IgD-negative memory B cell (primary cell): ENCODE measurements at regions not wholly inside any gene's neighbourhood (a gene's known extent, or its start where the extent isn't known, plus 50 kb on each side); places are given as distances from the start of the nearest gene placed in this dataset.

ENCODE experiments used
- H3K27ac Mint-ChIP-seq, 3 donors: one replicate each; pipeline ENCODE4 v1.8.0; 2020 to 2022; ENCODE audit warnings: mild to moderate bottlenecking in 3 of 3, mixed read lengths in 3 of 3, moderate library complexity in 1 of 3
- H3K27me3 Mint-ChIP-seq: one replicate; pipeline ENCODE4 v1.8.0; 2021; ENCODE audit warnings: mixed read lengths
- H3K36me3 Mint-ChIP-seq: one replicate; pipeline ENCODE4 v1.8.0; 2020; ENCODE audit warnings: mild to moderate bottlenecking, mixed read lengths
- H3K4me1 Mint-ChIP-seq, 3 donors: one replicate each; pipeline ENCODE4 v1.8.0; 2020 to 2022; ENCODE audit warnings: mixed read lengths in 3 of 3, mild to moderate bottlenecking in 1 of 3
- H3K4me3 Mint-ChIP-seq, 4 donors: one replicate each; pipeline ENCODE4 v1.8.0; 2020 to 2022; ENCODE audit warnings: mild to moderate bottlenecking in 4 of 4, mixed read lengths in 4 of 4, moderate library complexity in 3 of 4
- H3K9me3 Mint-ChIP-seq, 3 donors: one replicate each; pipeline ENCODE4 v1.8.0; 2020 to 2021; ENCODE audit warnings: mixed read lengths in 3 of 3, mild to moderate bottlenecking in 1 of 3

- Mint-ChIP-seq H3K4me1 (peaks cover 0 to 2% (median 0%) of the 10 kb centered on the region in 3 donors), H3K36me3 (no peaks in the 10 kb centered on the region), H3K9me3 (peaks cover 0 to 3% (median 0%) of the 10 kb centered on the region in 3 donors), H3K4me3 (no peak overlapping the region), H3K27me3 (peaks cover 24% of the 10 kb centered on the region), H3K27ac (no peak overlapping the region)
Observed at GRCh38 chr9:129341987-129342348, 163.9 kb upstream of the IER5L start.

DNA sequence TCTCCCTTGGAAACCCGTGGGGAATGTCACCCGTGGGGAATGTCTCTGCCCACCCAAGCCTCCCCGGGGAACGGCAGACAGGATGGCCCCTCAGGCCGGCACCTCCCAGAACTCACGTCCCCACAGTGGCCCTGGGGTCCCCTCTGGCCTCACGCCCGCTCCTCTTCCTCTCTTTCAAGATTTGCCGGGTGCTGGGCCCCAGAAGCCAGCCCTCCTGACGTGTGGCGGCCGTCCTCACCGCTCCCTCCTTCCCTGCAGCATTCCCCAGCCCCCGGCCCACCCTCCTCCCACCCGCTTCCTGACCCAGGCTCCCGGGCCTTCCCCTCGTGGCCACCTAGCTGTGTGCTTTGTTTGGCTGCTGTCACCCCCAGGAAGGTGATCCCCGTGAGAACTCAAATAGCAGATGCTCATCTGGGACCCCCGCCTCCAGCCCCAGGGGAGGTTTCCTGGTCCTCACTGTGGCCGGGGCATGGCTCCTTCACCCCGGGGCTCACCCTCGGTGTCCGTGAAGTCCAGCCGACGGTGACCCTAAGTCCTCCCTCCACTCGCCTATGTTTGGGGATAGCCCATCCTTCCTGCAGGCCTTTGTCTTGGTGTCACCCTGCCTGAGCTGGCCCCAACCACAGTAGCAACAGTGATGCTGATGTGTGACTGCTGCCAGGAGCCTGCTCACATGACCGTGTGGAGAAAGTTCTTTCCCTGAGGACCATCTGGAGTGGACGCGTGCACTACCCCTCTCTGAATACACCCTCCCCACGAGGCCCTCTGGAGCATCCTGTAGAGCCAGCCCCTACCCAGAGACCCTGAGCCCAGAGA is 163.3 kb upstream of the IER5L start:
- Mint-ChIP-seq H3K27me3 (peaks cover 21% of the 10 kb centered on the region), H3K9me3 (peaks cover 0 to 3% (median 0%) of the 10 kb centered on the region in 3 donors), H3K4me1 (peaks cover 0 to 6% (median 2%) of the 10 kb centered on the region in 3 donors), H3K36me3 (no peaks in the 10 kb centered on the region), H3K27ac (no peak overlapping the region), H3K4me3 (no peak overlapping the region)

DNA sequence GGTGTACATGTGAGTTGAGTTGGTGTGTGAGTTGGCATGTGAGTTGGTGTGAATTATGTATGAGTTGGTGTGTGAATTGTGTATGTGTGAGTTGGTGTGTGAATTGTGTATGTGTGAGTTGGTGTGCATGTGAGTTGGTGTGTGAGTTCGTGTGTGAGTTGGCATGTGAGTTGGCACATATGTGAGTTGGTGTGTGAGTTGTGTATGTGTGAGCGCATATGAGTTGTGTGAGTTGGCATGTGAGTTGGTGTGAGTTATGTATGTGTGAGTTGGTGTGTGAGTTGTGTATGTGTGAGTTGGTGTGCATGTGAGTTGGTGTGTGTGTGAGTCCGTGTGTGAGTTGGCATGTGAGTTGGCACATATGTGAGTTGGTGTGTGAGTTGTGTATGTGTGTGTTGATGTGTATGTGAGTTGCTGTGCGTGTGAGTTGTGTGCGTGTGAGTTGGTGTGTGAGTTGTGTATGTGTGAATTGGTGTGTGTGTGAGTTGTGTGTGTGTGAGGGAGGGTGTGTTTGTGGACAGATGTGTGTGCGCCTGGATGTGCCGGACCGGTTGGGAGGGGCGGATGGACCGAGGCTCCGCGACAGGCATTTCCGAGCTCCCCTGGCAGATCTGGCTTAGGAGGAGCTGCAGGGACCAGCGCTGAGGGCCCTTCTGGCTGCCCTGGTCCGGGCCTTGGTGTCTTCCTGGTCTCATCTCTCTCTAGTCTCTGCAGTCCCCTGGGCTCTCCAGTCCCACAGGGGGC is 162.5 kb upstream of the IER5L start:
- no peak overlapping the region for H3K4me3 Mint-ChIP-seq
- peaks cover 26% of the 10 kb centered on the region for H3K27me3 Mint-ChIP-seq
- H3K4me1 Mint-ChIP-seq = peaks cover 0 to 6% (median 4%) of the 10 kb centered on the region in 3 donors
- H3K36me3 Mint-ChIP-seq = no peaks in the 10 kb centered on the region
- H3K27ac Mint-ChIP-seq = no peak overlapping the region
- H3K9me3 Mint-ChIP-seq = peaks cover 0 to 3% (median 0%) of the 10 kb centered on the region in 3 donors

GRCh38 chr9:129339539-129340157 is 161.6 kb upstream of the IER5L start:
- H3K36me3 Mint-ChIP-seq = no peaks in the 10 kb centered on the region
- no peak overlapping the region for H3K4me3 Mint-ChIP-seq
- peaks cover 0 to 1% (median 0%) of the 10 kb centered on the region in 3 donors for H3K9me3 Mint-ChIP-seq
- H3K27me3 Mint-ChIP-seq = peaks cover 30% of the 10 kb centered on the region
- peaks cover 2 to 6% (median 4%) of the 10 kb centered on the region in 3 donors for H3K4me1 Mint-ChIP-seq
- no peak overlapping the region for H3K27ac Mint-ChIP-seq

GRCh38 chr9:129338724-129339430 is 160.8 kb upstream of the IER5L start:
- Mint-ChIP-seq H3K4me1 (peaks cover 2 to 6% (median 5%) of the 10 kb centered on the region in 3 donors), H3K27me3 (peaks cover 34% of the 10 kb centered on the region), H3K4me3 (no peak overlapping the region), H3K36me3 (no peaks in the 10 kb centered on the region), H3K9me3 (no peaks in the 10 kb centered on the region), H3K27ac (no peak overlapping the region)

DNA sequence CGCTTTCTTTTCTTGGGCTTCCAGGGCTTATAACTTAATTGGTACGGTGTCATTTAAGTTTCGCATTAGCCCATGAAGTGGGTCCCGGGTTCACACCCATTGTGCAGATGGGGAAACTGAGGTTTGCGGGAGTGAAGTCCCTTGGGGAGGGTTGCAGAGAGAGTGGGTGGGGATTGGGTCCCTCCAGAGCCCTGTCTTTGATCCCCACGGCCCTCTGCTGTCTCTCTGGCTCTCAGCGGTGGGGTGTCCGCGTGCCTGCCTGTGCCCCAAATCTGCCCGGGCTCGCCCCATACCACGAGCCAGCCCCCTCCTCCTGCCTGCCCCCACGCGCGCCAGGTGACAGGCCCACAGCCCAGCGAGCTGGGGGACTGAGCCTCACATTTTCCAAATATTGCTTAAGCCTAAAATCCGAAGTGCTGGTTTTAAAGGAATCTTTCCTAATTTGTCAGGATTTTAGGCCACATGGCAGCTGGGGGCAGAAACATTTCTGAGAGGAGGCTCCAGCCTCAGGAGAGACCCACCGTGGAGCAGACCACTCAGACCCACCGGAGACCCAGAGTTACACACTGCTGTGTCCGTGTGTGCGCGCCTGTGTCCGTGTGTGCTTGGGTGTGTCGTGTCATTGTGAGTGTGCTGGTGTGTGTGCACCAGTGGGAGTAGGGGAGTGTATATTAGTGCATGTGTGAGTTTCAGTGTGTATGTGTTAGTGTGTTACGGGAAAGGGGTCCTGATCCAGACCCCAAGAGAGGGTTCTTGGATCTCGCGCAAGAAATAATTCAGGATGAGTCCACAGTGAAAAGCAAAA is 159.5 kb upstream of the IER5L start:
- Mint-ChIP-seq H3K27ac (no peak overlapping the region), H3K36me3 (no peaks in the 10 kb centered on the region), H3K9me3 (no peaks in the 10 kb centered on the region), H3K27me3 (peaks cover 38% of the 10 kb centered on the region), H3K4me1 (peaks cover 2 to 6% (median 6%) of the 10 kb centered on the region in 3 donors), H3K4me3 (peak overlapping the region in 1 of 4 donors; percentile 93)

GRCh38 chr9:129336601-129337331 is 158.7 kb upstream of the IER5L start:
- Mint-ChIP-seq H3K4me1 (peaks cover 2 to 6% (median 6%) of the 10 kb centered on the region in 3 donors), H3K4me3 (peak overlapping the region; percentile 76 to 94 (median 89)), H3K9me3 (no peaks in the 10 kb centered on the region), H3K27me3 (peaks cover 36% of the 10 kb centered on the region), H3K36me3 (no peaks in the 10 kb centered on the region), H3K27ac (peak overlapping the region in 1 of 3 donors; percentile 80)

DNA sequence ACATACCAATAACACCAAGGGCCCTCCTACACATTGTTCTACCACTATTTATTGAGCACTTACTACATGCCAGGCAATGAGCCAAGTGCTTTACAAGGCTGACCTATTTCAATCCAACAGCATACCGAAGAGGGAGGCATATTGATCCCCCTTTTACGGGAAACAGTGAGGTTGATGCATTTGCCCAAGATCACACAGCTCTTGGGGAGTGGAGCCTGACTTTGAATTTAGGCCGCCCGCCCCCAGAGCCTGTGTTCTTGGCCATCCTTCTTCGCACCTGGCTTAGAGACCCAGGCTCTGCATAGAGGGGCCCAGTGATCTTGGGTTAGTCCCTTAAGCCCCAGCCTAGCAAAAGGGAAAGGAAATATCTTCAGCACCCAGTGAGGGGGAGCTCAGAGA is 158.1 kb upstream of the IER5L start:
- Mint-ChIP-seq H3K4me3 (peak overlapping the region; percentile 76 to 94 (median 89)), H3K27me3 (peaks cover 34% of the 10 kb centered on the region), H3K27ac (peak overlapping the region in 1 of 3 donors; percentile 65), H3K4me1 (peaks cover 2 to 6% (median 6%) of the 10 kb centered on the region in 3 donors), H3K36me3 (no peaks in the 10 kb centered on the region), H3K9me3 (peaks cover 0 to 3% (median 0%) of the 10 kb centered on the region in 3 donors)

DNA sequence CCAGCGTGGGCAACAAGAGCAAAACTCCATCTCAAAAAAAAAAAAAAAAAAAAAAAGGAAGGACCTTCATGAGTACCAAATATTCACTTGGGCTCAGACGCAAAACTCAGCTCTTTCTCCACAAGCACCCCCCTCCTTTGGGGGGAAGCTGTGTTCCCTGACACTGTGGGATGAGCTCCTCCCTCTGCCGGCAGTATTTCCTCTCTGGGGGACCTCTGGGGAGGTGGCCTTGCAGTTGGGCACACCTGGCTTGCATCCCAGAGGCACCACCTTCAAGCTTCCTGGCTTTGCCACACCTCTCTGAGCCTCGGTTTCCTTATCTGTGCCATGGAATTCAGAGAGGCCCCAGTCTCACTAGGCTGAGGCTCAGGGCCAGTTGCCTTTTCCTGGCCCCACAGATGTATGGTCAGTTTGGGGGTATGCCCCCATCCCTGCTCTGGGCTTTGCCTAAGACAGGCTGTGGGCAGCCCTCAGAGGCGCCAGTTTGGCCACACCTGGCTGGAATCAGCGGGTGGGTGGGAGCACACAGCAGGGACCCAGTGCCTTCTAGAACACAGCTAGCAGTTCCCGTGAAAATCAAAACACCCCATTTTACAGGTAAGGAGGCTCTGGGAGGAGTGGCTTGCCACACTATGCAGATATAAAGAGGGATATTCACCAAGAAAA is 157.5 kb upstream of the IER5L start:
- H3K4me3 Mint-ChIP-seq = peak overlapping the region in 2 of 4 donors; percentile 85 to 94
- peak overlapping the region in 1 of 3 donors; percentile 65 for H3K27ac Mint-ChIP-seq
- H3K27me3 Mint-ChIP-seq = peaks cover 34% of the 10 kb centered on the region
- no peaks in the 10 kb centered on the region for H3K36me3 Mint-ChIP-seq
- peaks cover 0 to 6% (median 0%) of the 10 kb centered on the region in 3 donors for H3K9me3 Mint-ChIP-seq
- peaks cover 2 to 6% (median 6%) of the 10 kb centered on the region in 3 donors for H3K4me1 Mint-ChIP-seq

GRCh38 chr9:129334105-129334935 is 156.3 kb upstream of the IER5L start:
- H3K4me1 Mint-ChIP-seq = peaks cover 2 to 6% (median 6%) of the 10 kb centered on the region in 3 donors
- no peak overlapping the region for H3K27ac Mint-ChIP-seq
- H3K27me3 Mint-ChIP-seq = peaks cover 34% of the 10 kb centered on the region
- H3K4me3 Mint-ChIP-seq = peak overlapping the region in 1 of 4 donors; percentile 29
- peaks cover 0 to 9% (median 0%) of the 10 kb centered on the region in 3 donors for H3K9me3 Mint-ChIP-seq
- H3K36me3 Mint-ChIP-seq = no peaks in the 10 kb centered on the region

GRCh38 chr9:129333617-129334104 is 155.6 kb upstream of the IER5L start:
- Mint-ChIP-seq H3K4me3 (peak overlapping the region in 2 of 4 donors; percentile 29 to 35), H3K9me3 (peaks cover 0 to 9% (median 0%) of the 10 kb centered on the region in 3 donors), H3K27ac (no peak overlapping the region), H3K36me3 (no peaks in the 10 kb centered on the region), H3K27me3 (peaks cover 34% of the 10 kb centered on the region), H3K4me1 (peaks cover 2 to 6% (median 6%) of the 10 kb centered on the region in 3 donors)

GRCh38 chr9:129332581-129332980 is 154.5 kb upstream of the IER5L start:
- no peaks in the 10 kb centered on the region for H3K36me3 Mint-ChIP-seq
- H3K9me3 Mint-ChIP-seq = peaks cover 0 to 9% (median 0%) of the 10 kb centered on the region in 3 donors

More at GRCh38 chr9:129332581-129332980, 154.5 kb upstream of the IER5L start:
- no peak overlapping the region for H3K27ac Mint-ChIP-seq
- H3K4me1 Mint-ChIP-seq = peaks cover 4 to 6% (median 6%) of the 10 kb centered on the region in 3 donors
- no peak overlapping the region for H3K4me3 Mint-ChIP-seq
- peaks cover 30% of the 10 kb centered on the region for H3K27me3 Mint-ChIP-seq
